22Rv1 (cell line): ENCODE measurements at regions not wholly inside any gene's neighbourhood (a gene's known extent, or its start where the extent isn't known, plus 50 kb on each side); places are given as distances from the start of the nearest gene placed in this dataset.

Experiments
- H3K27ac ChIP-seq: fragments of 450-650 bp; 2 replicates; pipeline ENCODE4 v1.5.1; 2017
- CTCF ChIP-seq: fragments of 450-650 bp; IDR thresholded peaks from 2 replicates; pipeline ENCODE4 v1.5.1; 2017; ENCODE audit warnings: mild to moderate bottlenecking
- ZFX ChIP-seq: fragments of 450-650 bp; IDR thresholded peaks from 2 replicates; pipeline ENCODE4 v1.6.1; 2017; ENCODE audit warnings: antibody characterized with exemption, borderline replicate concordance

GRCh38 chr4:23959396-23960148 is 69.7 kb upstream of the PPARGC1A start:
- no peak overlapping the region for H3K27ac ChIP-seq
- TF ChIP-seq CTCF, result no peak

GRCh38 chr4:23958749-23959148 is 68.9 kb upstream of the PPARGC1A start:
- TF ChIP-seq CTCF (no peak), ZFX (no peak)
- no peak overlapping the region for H3K27ac ChIP-seq

- TF ChIP-seq CTCF (no peak), ZFX (no peak)
- no peak overlapping the region for H3K27ac ChIP-seq
Measured at GRCh38 chr4:23957465-23957864, 67.6 kb upstream of the PPARGC1A start.

GRCh38 chr4:23956601-23957364 is 66.9 kb upstream of the PPARGC1A start:
- TF ChIP-seq ZFX (no peak), CTCF (no peak)
- no peak overlapping the region for H3K27ac ChIP-seq

GRCh38 chr4:23952258-23952657 is 62.4 kb upstream of the PPARGC1A start:
- H3K27ac ChIP-seq, result no peak overlapping the region
- TF ChIP-seq CTCF (no peak), ZFX (no peak)

- H3K27ac ChIP-seq, result no peak overlapping the region
- TF ChIP-seq CTCF, result no peak
- TF ChIP-seq ZFX, result no peak
Measured at GRCh38 chr4:23947826-23948225, 58.0 kb upstream of the PPARGC1A start.

- H3K27ac ChIP-seq, result no peak overlapping the region
- no peak for TF ChIP-seq ZFX
- TF ChIP-seq CTCF, result no peak
Measured at GRCh38 chr4:23946299-23946698, 56.5 kb upstream of the PPARGC1A start.
